IMR-90 (cell line): ENCODE measurements at regions not wholly inside any gene's neighbourhood (a gene's known extent, or its start where the extent isn't known, plus 50 kb on each side); places are given as distances from the start of the nearest gene placed in this dataset.

ENCODE experiments used
- ATAC-seq: fragments of 200-7000 bp; cut with Tn5 transposase; 2 replicates; pipeline ENCODE4 v1.9.1; 2020; ENCODE audit warnings: low read depth, mild to moderate bottlenecking, moderate library complexity
- BruUV-seq: library from RNA; stranded (reverse); fragments of 400-500 nt; replicated peaks from 2 replicates; lab custom pipeline; 2021; lab: Mats Ljungman, UMichigan
- CTCF ChIA-PET: fragments of 300-600 bp; formaldehyde crosslinking; extraction: SDS; loops from one replicate; lab custom pipeline; 2021; ENCODE audit warnings: antibody characterized with exemption; lab: Yijun Ruan, JAX
- POLR2A ChIA-PET: fragments of 300-600 bp; sonication (Branson Sonifier 250); formaldehyde crosslinking; loops from one replicate; lab custom pipeline; 2022; ENCODE audit warnings: antibody characterized with exemption; ENCODE audit not compliant: unreplicated experiment; lab: Charles Lee
- DNase-seq: peaks from one replicate; pipeline ENCODE4 v3.0.0; 2013
- H2AFZ ChIP-seq: replicated peaks from 2 replicates; pipeline ENCODE3; 2013; ENCODE audit warnings: low read length, mild to moderate bottlenecking; ENCODE audit not compliant: poor library complexity
- H2AK5ac ChIP-seq: 2 replicates; pipeline ENCODE4 v1.6.1; 2013; ENCODE audit warnings: low read depth, low read length, inconsistent platforms
- H2AK9ac ChIP-seq: replicated peaks from 2 replicates; pipeline ENCODE3; 2013; ENCODE audit warnings: mild to moderate bottlenecking, low read depth, low read length, moderate library complexity; ENCODE audit not compliant: poor library complexity
- H2BK120ac ChIP-seq: 2 replicates; pipeline ENCODE4 v1.6.1; 2013; ENCODE audit warnings: low read depth, low read length, inconsistent platforms
- H2BK15ac ChIP-seq: 3 replicates; pipeline ENCODE4 v1.6.1; 2013; ENCODE audit warnings: low read depth, low read length, inconsistent platforms
- H2BK20ac ChIP-seq: 2 replicates; pipeline ENCODE4 v1.6.1; 2013; ENCODE audit warnings: low read depth, mild to moderate bottlenecking, inconsistent platforms, low read length, moderate library complexity
- H2BK5ac ChIP-seq: 2 replicates; pipeline ENCODE4 v1.6.1; 2013; ENCODE audit warnings: mild to moderate bottlenecking, low read depth, low read length, inconsistent platforms; ENCODE audit not compliant: poor library complexity, severe bottlenecking
- H3K14ac ChIP-seq: replicated peaks from 2 replicates; pipeline ENCODE4 v1.6.1; 2013; ENCODE audit warnings: low read depth, low read length, inconsistent platforms
- H3K18ac ChIP-seq: 2 replicates; pipeline ENCODE4 v1.6.1; 2013; ENCODE audit warnings: low read depth, low read length, control low read depth
- H3K23ac ChIP-seq: 2 replicates; pipeline ENCODE4 v1.6.1; 2013; ENCODE audit warnings: low read depth, low read length, inconsistent platforms
- H3K27ac ChIP-seq: 2 replicates; pipeline ENCODE4 v1.5.1; 2013; ENCODE audit warnings: mild to moderate bottlenecking, control low read depth, low read length; ENCODE audit not compliant: insufficient read depth
- H3K27me3 ChIP-seq: 2 replicates; pipeline ENCODE4 v1.6.1; 2013; ENCODE audit warnings: low read length; ENCODE audit not compliant: control insufficient read depth, insufficient read depth
- H3K36me3 ChIP-seq: 2 replicates; pipeline ENCODE4 v1.6.1; 2013; ENCODE audit warnings: low read length, mixed read lengths; ENCODE audit not compliant: control insufficient read depth, insufficient read depth
- H3K4ac ChIP-seq: 2 replicates; pipeline ENCODE4 v1.6.1; 2013; ENCODE audit warnings: low read depth, low read length, inconsistent platforms
- H3K4me1 ChIP-seq: 2 replicates; pipeline ENCODE4 v1.6.1; 2013; ENCODE audit warnings: low read length, mixed read lengths; ENCODE audit not compliant: control insufficient read depth, insufficient read depth
- H3K4me2 ChIP-seq: 2 replicates; pipeline ENCODE4 v1.6.1; 2013; ENCODE audit warnings: low read depth, mild to moderate bottlenecking, control low read depth, low read length, moderate library complexity
- H3K4me3 ChIP-seq: 2 replicates; pipeline ENCODE4 v1.5.1; 2013; ENCODE audit warnings: low read depth, mild to moderate bottlenecking, control low read depth, low read length, moderate library complexity; ENCODE audit not compliant: insufficient read depth
- H3K56ac ChIP-seq: 2 replicates; pipeline ENCODE4 v1.6.1; 2013; ENCODE audit warnings: low read length, inconsistent platforms; ENCODE audit not compliant: insufficient read depth; ENCODE audit errors: extremely low read depth
- H3K79me1 ChIP-seq, 2 experiments: 2 replicates each; pipeline ENCODE4 v1.6.1; 2013; ENCODE audit warnings: low read length in 2 of 2, inconsistent platforms in 1 of 2, low read depth in 1 of 2
- H3K9ac ChIP-seq: 2 replicates; pipeline ENCODE4 v1.6.1; 2013; ENCODE audit warnings: low read depth, low read length, control low read depth
- H3K9me1 ChIP-seq: 2 replicates; pipeline ENCODE4 v1.6.1; 2013; ENCODE audit warnings: low read length, inconsistent platforms; ENCODE audit not compliant: insufficient read depth
- H3K9me3 ChIP-seq: 2 replicates; pipeline ENCODE4 v1.6.1; 2013; ENCODE audit warnings: low read length; ENCODE audit not compliant: control insufficient read depth, insufficient read depth
- H4K20me1 ChIP-seq: 2 replicates; pipeline ENCODE4 v1.6.1; 2013; ENCODE audit warnings: low read length, inconsistent platforms; ENCODE audit not compliant: insufficient read depth
- H4K5ac ChIP-seq: 2 replicates; pipeline ENCODE4 v1.6.1; 2013; ENCODE audit warnings: mild to moderate bottlenecking, low read depth, low read length, control low read depth
- H4K8ac ChIP-seq, 2 experiments: 2 replicates each; pipeline ENCODE4 v1.6.1; 2013; ENCODE audit warnings: low read depth in 2 of 2, low read length in 2 of 2, control low read depth in 1 of 2, inconsistent platforms in 1 of 2
- H4K91ac ChIP-seq: 2 replicates; pipeline ENCODE4 v1.6.1; 2013; ENCODE audit warnings: low read depth, low read length, inconsistent platforms; ENCODE audit not compliant: insufficient read depth
- BHLHE40 ChIP-seq: fragments of 150-350 bp; IDR thresholded peaks from 2 replicates; pipeline ENCODE4 v1.6.1; 2016; ENCODE audit warnings: mild to moderate bottlenecking, low read depth, low read length
- CHD1 ChIP-seq: IDR thresholded peaks from 2 replicates; pipeline ENCODE4 v1.6.1; 2012; ENCODE audit warnings: low read depth, low read length, improper control_type of control experiment
- FOS ChIP-seq: fragments of 150-350 bp; IDR thresholded peaks from 2 replicates; pipeline ENCODE4 v1.6.1; 2016; ENCODE audit warnings: low read depth, low read length
- MAFK ChIP-seq: IDR thresholded peaks from 2 replicates; pipeline ENCODE4 v1.6.1; 2012; ENCODE audit warnings: low read depth, low read length, improper control_type of control experiment
- MAZ ChIP-seq: IDR thresholded peaks from 2 replicates; pipeline ENCODE4 v1.6.1; 2012; ENCODE audit warnings: low read depth, mild to moderate bottlenecking, low read length, improper control_type of control experiment, moderate library complexity, borderline replicate concordance
- NFE2L2 ChIP-seq: fragments of 150-350 bp; IDR thresholded peaks from 2 replicates; pipeline ENCODE4 v1.6.1; 2016; ENCODE audit warnings: low read depth, mild to moderate bottlenecking, low read length
- RAD21 ChIP-seq: IDR thresholded peaks from 2 replicates; pipeline ENCODE4 v1.6.1; 2012; ENCODE audit warnings: low read length, improper control_type of control experiment
- SMC3 ChIP-seq: fragments of 150-350 bp; IDR thresholded peaks from 2 replicates; pipeline ENCODE4 v1.6.1; 2016; ENCODE audit warnings: low read depth, mild to moderate bottlenecking, antibody characterized with exemption, low read length, moderate library complexity
- WGBS, 2 experiments: methylation state at CpG; one replicate each; pipeline versions ENCODE4 v1.1.5 to v1.1.7; 2013; ENCODE audit warnings: missing lambda C conversion rate in 2 of 2; ENCODE audit not compliant: insufficient read length in 1 of 2; ENCODE audit errors: extremely low coverage in 2 of 2; 5-methylcytosine and 5-hydroxymethylcytosine counted together
- dilution Hi-C: fragments of 300-500 bp; cut with HindIII; formaldehyde crosslinking; loops from one replicate; pipeline ENCODE4 v1.14.3; 2018; ENCODE audit warnings: low sequenced_read_pairs; ENCODE audit not compliant: unreplicated experiment
- in situ Hi-C: fragments of 300-500 bp; cut with MboI; formaldehyde crosslinking; loops from 3 replicates; pipeline ENCODE4 v1.14.3; 2019; ENCODE audit warnings: low sequenced_read_pairs, inconsistent platforms, mixed read lengths
- intact Hi-C: fragments of 100-400 bp; cut with micrococcal nuclease; formaldehyde crosslinking; loops from 2 replicates; pipeline ENCODE4 v1.10.0; 2022

- no peak overlapping the region for H3K4me2 ChIP-seq
- no peak overlapping the region for H3K14ac ChIP-seq
- DNase-seq, result no peak
- dilution Hi-C loops (no loop called here), in situ Hi-C loops (no loop called here), intact Hi-C loops (no loop called here)
- no peak overlapping the region for H2AK9ac ChIP-seq
- H3K79me1 ChIP-seq, result no peaks in the 10 kb centered on the region
- H3K27me3 ChIP-seq, result no peaks in the 10 kb centered on the region
- H3K9me3 ChIP-seq, result peaks cover 31% of the 10 kb centered on the region
- H4K91ac ChIP-seq, result no peak overlapping the region
- H2AK5ac ChIP-seq, result no peak overlapping the region
- H3K36me3 ChIP-seq, result no peaks in the 10 kb centered on the region
- no peak overlapping the region for H3K9ac ChIP-seq
- H3K23ac ChIP-seq, result no peak overlapping the region
- no peak overlapping the region for H3K4me3 ChIP-seq
- no peaks in the 10 kb centered on the region for H4K20me1 ChIP-seq
- H3K4ac ChIP-seq, result no peak overlapping the region
- H3K4me1 ChIP-seq, result no peaks in the 10 kb centered on the region
- TF ChIP-seq MAFK (no peak), NFE2L2 (no peak), FOS (no peak), BHLHE40 (no peak), CHD1 (no peak), RAD21 (no peak), SMC3 (no peak), MAZ (no peak)
- no peaks in the 10 kb centered on the region for H3K9me1 ChIP-seq
- POLR2A ChIA-PET, result no interaction called here
- H3K56ac ChIP-seq, result no peak overlapping the region
- no peak overlapping the region for H3K18ac ChIP-seq
- H2BK15ac ChIP-seq, result no peak overlapping the region
- H4K8ac ChIP-seq, result no peak overlapping the region
- H4K5ac ChIP-seq, result no peak overlapping the region
- WGBS, 2 experiments, result 15% methylated on average over 2 of the region's 2 CpGs; no CpG with 5 or more reads in 1 of the 2 experiments
- no TSS peak for BruUV-seq
- CTCF ChIA-PET, result interaction anchor here (0.6 kb wide), 1 partner anchor 101 kb away, joined by 3 read pairs; no protein-coding TSS in a partner anchor
- H2AFZ ChIP-seq, result no peak overlapping the region
- H2BK20ac ChIP-seq, result no peak overlapping the region
- no peak for ATAC-seq
- H2BK5ac ChIP-seq, result no peak overlapping the region
- H2BK120ac ChIP-seq, result no peak overlapping the region
- H3K27ac ChIP-seq, result no peak overlapping the region
Observed at GRCh38 chr22:34943830-34944229, 122.1 kb upstream of the ISX start.
